CD4-positive, alpha-beta T cell (primary cell): ENCODE measurements at regions not wholly inside any gene's neighbourhood (a gene's known extent, or its start where the extent isn't known, plus 50 kb on each side); places are given as distances from the start of the nearest gene placed in this dataset.

Experiments used
- ATAC-seq: fragments of 200-7000 bp; cut with Tn5 transposase; one replicate; pipeline ENCODE4 v1.10.0; 2022; ENCODE audit warnings: mild to moderate bottlenecking; ENCODE audit not compliant: poor library complexity
- CTCF ChIA-PET: fragments of 350-600 bp; sonication (Branson Sonifier 250); formaldehyde crosslinking; loops from one replicate; lab custom pipeline; 2021; ENCODE audit warnings: antibody characterized with exemption, inconsistent platforms; lab: Charles Lee
- POLR2A ChIA-PET: fragments of 350-600 bp; sonication (Branson Sonifier 250); formaldehyde crosslinking; loops from one replicate; lab custom pipeline; 2021; ENCODE audit warnings: antibody characterized with exemption, inconsistent platforms; lab: Charles Lee
- DNase-seq, 14 experiments: peaks; one replicate each; pipeline ENCODE4 v3.0.0-alpha.2; 2013 to 2020; ENCODE audit warnings: mixed read lengths in 2 of 14
- H3K27ac ChIP-seq, 2 donors: one replicate each; pipeline versions ENCODE4 v1.5.1 to v1.7.0; 2013; ENCODE audit warnings: low read length in 2 of 2, low read depth in 1 of 2, mild to moderate bottlenecking in 1 of 2
- H3K27me3 ChIP-seq, 2 experiments: 1 replicate in 1 of 2; 2 replicates in 1 of 2; pipeline versions ENCODE4 v1.6.1 to v1.7.0; 2013; ENCODE audit warnings: low read length in 2 of 2, control low read depth in 1 of 2, mild to moderate bottlenecking in 1 of 2, moderate library complexity in 1 of 2; ENCODE audit not compliant: insufficient read depth in 2 of 2, control insufficient read depth in 1 of 2
- H3K36me3 ChIP-seq: one replicate; pipeline ENCODE4 v1.6.1; 2013; ENCODE audit warnings: low read length, control low read depth; ENCODE audit not compliant: insufficient read depth
- H3K4me1 ChIP-seq: one replicate; pipeline ENCODE4 v1.6.1; 2013; ENCODE audit warnings: low read length, control low read depth; ENCODE audit not compliant: insufficient read depth
- H3K4me3 ChIP-seq: one replicate; pipeline ENCODE4 v1.5.1; 2013; ENCODE audit warnings: mild to moderate bottlenecking, low read length, moderate library complexity
- H3K9me3 ChIP-seq, 2 experiments: 1 replicate in 1 of 2; 2 replicates in 1 of 2; pipeline versions ENCODE4 v1.6.1 to v1.7.0; 2013; ENCODE audit warnings: low read length in 2 of 2, mild to moderate bottlenecking in 2 of 2, control low read depth in 1 of 2, moderate library complexity in 1 of 2; ENCODE audit not compliant: control insufficient read depth in 1 of 2, insufficient read depth in 1 of 2
- H3K27ac Mint-ChIP-seq: one replicate; pipeline ENCODE4 v1.8.0; 2020; ENCODE audit warnings: mixed read lengths
- H3K27me3 Mint-ChIP-seq: one replicate; pipeline ENCODE4 v1.8.0; 2021; ENCODE audit warnings: mixed read lengths
- H3K36me3 Mint-ChIP-seq: one replicate; pipeline ENCODE4 v1.8.0; 2021; ENCODE audit warnings: low read depth, mixed read lengths
- H3K4me1 Mint-ChIP-seq: one replicate; pipeline ENCODE4 v1.8.0; 2021; ENCODE audit warnings: low read depth, mixed read lengths
- H3K4me3 Mint-ChIP-seq: one replicate; pipeline ENCODE4 v1.8.0; 2020; ENCODE audit warnings: mild to moderate bottlenecking, mixed read lengths
- H3K9me3 Mint-ChIP-seq: one replicate; pipeline ENCODE4 v1.8.0; 2020; ENCODE audit warnings: mixed read lengths
- intact Hi-C, 2 experiments: fragments of 100-400 bp; cut with DNase I in 1 of 2; cut with micrococcal nuclease in 1 of 2; formaldehyde crosslinking; loops; one replicate each; pipeline versions ENCODE4 v1.15.1 to v1.9.0; 2023 to 2025; cut with DNase I, micrococcal nuclease
- TF ChIP-seq, protein P1 (sequence below): fragments of 200-600 bp; IDR thresholded peaks from one replicate; pipeline ENCODE4 v1.8.0; 2022; ENCODE audit warnings: antibody characterized with exemption, mild to moderate bottlenecking

- no peak overlapping the region for H3K4me3 ChIP-seq
- Mint-ChIP-seq H3K36me3 (no peaks in the 10 kb centered on the region), H3K27ac (no peak overlapping the region), H3K4me1 (no peaks in the 10 kb centered on the region), H3K27me3 (peaks cover 38% of the 10 kb centered on the region), H3K9me3 (no peaks in the 10 kb centered on the region), H3K4me3 (no peak overlapping the region)
- ChIA-PET POLR2A (no interaction called here), CTCF (no interaction called here)
- DNase-seq (no peak), ATAC-seq (no peak)
- H3K36me3 ChIP-seq: no peaks in the 10 kb centered on the region
- peaks cover 0 to 7% of the 10 kb centered on the region in 2 experiments for H3K9me3 ChIP-seq
- H3K27ac ChIP-seq: no peak overlapping the region
- TF ChIP-seq, protein P1, sequence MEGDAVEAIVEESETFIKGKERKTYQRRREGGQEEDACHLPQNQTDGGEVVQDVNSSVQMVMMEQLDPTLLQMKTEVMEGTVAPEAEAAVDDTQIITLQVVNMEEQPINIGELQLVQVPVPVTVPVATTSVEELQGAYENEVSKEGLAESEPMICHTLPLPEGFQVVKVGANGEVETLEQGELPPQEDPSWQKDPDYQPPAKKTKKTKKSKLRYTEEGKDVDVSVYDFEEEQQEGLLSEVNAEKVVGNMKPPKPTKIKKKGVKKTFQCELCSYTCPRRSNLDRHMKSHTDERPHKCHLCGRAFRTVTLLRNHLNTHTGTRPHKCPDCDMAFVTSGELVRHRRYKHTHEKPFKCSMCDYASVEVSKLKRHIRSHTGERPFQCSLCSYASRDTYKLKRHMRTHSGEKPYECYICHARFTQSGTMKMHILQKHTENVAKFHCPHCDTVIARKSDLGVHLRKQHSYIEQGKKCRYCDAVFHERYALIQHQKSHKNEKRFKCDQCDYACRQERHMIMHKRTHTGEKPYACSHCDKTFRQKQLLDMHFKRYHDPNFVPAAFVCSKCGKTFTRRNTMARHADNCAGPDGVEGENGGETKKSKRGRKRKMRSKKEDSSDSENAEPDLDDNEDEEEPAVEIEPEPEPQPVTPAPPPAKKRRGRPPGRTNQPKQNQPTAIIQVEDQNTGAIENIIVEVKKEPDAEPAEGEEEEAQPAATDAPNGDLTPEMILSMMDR: no peak
- intact Hi-C loops: no loop called here
- no peaks in the 10 kb centered on the region for H3K4me1 ChIP-seq
- peaks cover 3 to 10% of the 10 kb centered on the region in 2 experiments for H3K27me3 ChIP-seq
Observed at GRCh38 chr5:175286981-175287380, 157.0 kb downstream of the DRD1 start.

- CTCF ChIA-PET: no interaction called here
- Mint-ChIP-seq H3K27me3 (peaks cover 30% of the 10 kb centered on the region), H3K4me3 (no peak overlapping the region), H3K27ac (no peak overlapping the region), H3K9me3 (no peaks in the 10 kb centered on the region), H3K36me3 (no peaks in the 10 kb centered on the region), H3K4me1 (no peaks in the 10 kb centered on the region)
- Histone ChIP-seq H3K4me1 (no peaks in the 10 kb centered on the region), H3K4me3 (no peak overlapping the region), H3K9me3 (peaks cover 0 to 7% of the 10 kb centered on the region in 2 experiments), H3K36me3 (no peaks in the 10 kb centered on the region), H3K27ac (no peak overlapping the region), H3K27me3 (peaks cover 3 to 9% of the 10 kb centered on the region in 2 experiments)
- POLR2A ChIA-PET: no interaction called here
- ATAC-seq (no peak), DNase-seq (no peak)
- intact Hi-C loops: no loop called here
- TF ChIP-seq, protein P1: no peak
Observed at GRCh38 chr5:175285261-175285660, 158.7 kb downstream of the DRD1 start.

DNA sequence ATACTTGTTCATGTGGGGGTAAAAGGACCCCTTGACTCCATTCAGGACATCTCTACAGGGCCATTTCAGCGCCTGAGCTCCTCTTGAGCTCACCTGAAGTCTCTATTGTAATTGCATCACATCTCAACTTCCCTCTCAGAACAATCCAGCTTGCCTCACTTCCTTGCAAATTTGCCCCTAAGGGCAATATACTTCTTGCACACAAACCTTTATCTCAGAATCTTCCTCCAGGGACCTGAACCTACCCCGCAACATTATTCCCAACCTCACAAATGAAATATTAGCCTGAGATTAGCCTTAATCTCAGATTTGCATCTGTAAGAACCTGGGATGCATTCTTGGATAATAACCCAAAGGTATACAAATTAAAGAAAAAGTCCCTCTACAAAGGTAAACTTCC is 159.2 kb downstream of the DRD1 start:
- Mint-ChIP-seq H3K27me3 (peaks cover 26% of the 10 kb centered on the region), H3K9me3 (no peaks in the 10 kb centered on the region), H3K4me3 (no peak overlapping the region), H3K4me1 (no peaks in the 10 kb centered on the region), H3K36me3 (no peaks in the 10 kb centered on the region), H3K27ac (no peak overlapping the region)
- Histone ChIP-seq H3K36me3 (no peaks in the 10 kb centered on the region), H3K9me3 (peaks cover 0 to 7% of the 10 kb centered on the region in 2 experiments), H3K4me3 (no peak overlapping the region), H3K4me1 (no peaks in the 10 kb centered on the region), H3K27me3 (peaks cover 3 to 7% of the 10 kb centered on the region in 2 experiments), H3K27ac (no peak overlapping the region)
- ATAC-seq (no peak), DNase-seq (no peak)
- ChIA-PET CTCF (no interaction called here), POLR2A (interaction anchor here (0.6 kb wide), 1 partner anchor 20 kb away, joined by 5 read pairs; no protein-coding TSS in a partner anchor)
- intact Hi-C loops: no loop called here
- TF ChIP-seq, protein P1: no peak
